MCF 10A (cell line): ENCODE measurements at regions not wholly inside any gene's neighbourhood (a gene's known extent, or its start where the extent isn't known, plus 50 kb on each side); places are given as distances from the start of the nearest gene placed in this dataset.

Experiments
- BruUV-seq: library from RNA; stranded (reverse); fragments of 400-500 nt; replicated peaks from 2 replicates; lab custom pipeline; 2021; lab: Mats Ljungman, UMichigan
- CTCF ChIA-PET: fragments of 300-600 bp; sonication (Branson Sonifier 250); formaldehyde crosslinking; extraction: SDS; loops from one replicate; lab custom pipeline; 2021; ENCODE audit warnings: antibody characterized with exemption, inconsistent platforms; lab: Yijun Ruan, JAX
- POLR2A ChIA-PET: fragments of 300-600, 350-650 bp; sonication (Branson Sonifier 250); formaldehyde crosslinking; extraction: SDS; loops from one replicate; lab custom pipeline; 2020; ENCODE audit warnings: antibody characterized with exemption, inconsistent platforms; lab: Yijun Ruan, JAX
- DNase-seq: peaks from one replicate; pipeline ENCODE4 v3.0.0-alpha.2; 2018; ENCODE audit not compliant: unreplicated experiment
- H3K27ac Mint-ChIP-seq: one replicate; pipeline ENCODE4 v1.8.0; 2022; ENCODE audit warnings: mild to moderate bottlenecking, low read depth, mixed read lengths; ENCODE audit not compliant: unreplicated experiment
- H3K27me3 Mint-ChIP-seq: one replicate; pipeline ENCODE4 v1.8.0; 2022; ENCODE audit warnings: mixed read lengths; ENCODE audit not compliant: insufficient read depth, unreplicated experiment
- H3K36me3 Mint-ChIP-seq: one replicate; pipeline ENCODE4 v1.8.0; 2022; ENCODE audit warnings: mild to moderate bottlenecking, moderate library complexity, mixed read lengths; ENCODE audit not compliant: insufficient read depth, unreplicated experiment
- H3K4me1 Mint-ChIP-seq: one replicate; pipeline ENCODE4 v1.8.0; 2022; ENCODE audit warnings: mixed read lengths; ENCODE audit not compliant: insufficient read depth, unreplicated experiment
- H3K4me3 Mint-ChIP-seq: one replicate; pipeline ENCODE4 v1.8.0; 2022; ENCODE audit warnings: mild to moderate bottlenecking, moderate library complexity, mixed read lengths; ENCODE audit not compliant: unreplicated experiment
- H3K9me3 Mint-ChIP-seq: one replicate; pipeline ENCODE4 v1.8.0; 2022; ENCODE audit warnings: mixed read lengths; ENCODE audit not compliant: unreplicated experiment
- intact Hi-C: fragments of 100-400 bp; cut with micrococcal nuclease; formaldehyde crosslinking; loops from 2 replicates; pipeline ENCODE4 v1.14.1; 2022
- TF ChIP-seq, protein P1 (sequence below): fragments of 200-600 bp; IDR thresholded peaks from one replicate; pipeline ENCODE4 v1.8.0; 2022; ENCODE audit warnings: antibody characterized with exemption, mild to moderate bottlenecking; ENCODE audit not compliant: unreplicated experiment

- no TSS peak for BruUV-seq
- Mint-ChIP-seq H3K36me3 (no peaks in the 10 kb centered on the region), H3K4me3 (no peak overlapping the region), H3K27ac (no peak overlapping the region), H3K4me1 (no peaks in the 10 kb centered on the region), H3K9me3 (peaks cover 51% of the 10 kb centered on the region), H3K27me3 (no peaks in the 10 kb centered on the region)
- TF ChIP-seq, protein P1, sequence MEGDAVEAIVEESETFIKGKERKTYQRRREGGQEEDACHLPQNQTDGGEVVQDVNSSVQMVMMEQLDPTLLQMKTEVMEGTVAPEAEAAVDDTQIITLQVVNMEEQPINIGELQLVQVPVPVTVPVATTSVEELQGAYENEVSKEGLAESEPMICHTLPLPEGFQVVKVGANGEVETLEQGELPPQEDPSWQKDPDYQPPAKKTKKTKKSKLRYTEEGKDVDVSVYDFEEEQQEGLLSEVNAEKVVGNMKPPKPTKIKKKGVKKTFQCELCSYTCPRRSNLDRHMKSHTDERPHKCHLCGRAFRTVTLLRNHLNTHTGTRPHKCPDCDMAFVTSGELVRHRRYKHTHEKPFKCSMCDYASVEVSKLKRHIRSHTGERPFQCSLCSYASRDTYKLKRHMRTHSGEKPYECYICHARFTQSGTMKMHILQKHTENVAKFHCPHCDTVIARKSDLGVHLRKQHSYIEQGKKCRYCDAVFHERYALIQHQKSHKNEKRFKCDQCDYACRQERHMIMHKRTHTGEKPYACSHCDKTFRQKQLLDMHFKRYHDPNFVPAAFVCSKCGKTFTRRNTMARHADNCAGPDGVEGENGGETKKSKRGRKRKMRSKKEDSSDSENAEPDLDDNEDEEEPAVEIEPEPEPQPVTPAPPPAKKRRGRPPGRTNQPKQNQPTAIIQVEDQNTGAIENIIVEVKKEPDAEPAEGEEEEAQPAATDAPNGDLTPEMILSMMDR = no peak
- intact Hi-C loops = no loop called here
- POLR2A ChIA-PET = no interaction called here
- DNase-seq = no peak
- CTCF ChIA-PET = no interaction called here
These were observed 117.1 kb downstream of the KCNA5 start for GRCh38 chr12:5160827-5161226.

DNA sequence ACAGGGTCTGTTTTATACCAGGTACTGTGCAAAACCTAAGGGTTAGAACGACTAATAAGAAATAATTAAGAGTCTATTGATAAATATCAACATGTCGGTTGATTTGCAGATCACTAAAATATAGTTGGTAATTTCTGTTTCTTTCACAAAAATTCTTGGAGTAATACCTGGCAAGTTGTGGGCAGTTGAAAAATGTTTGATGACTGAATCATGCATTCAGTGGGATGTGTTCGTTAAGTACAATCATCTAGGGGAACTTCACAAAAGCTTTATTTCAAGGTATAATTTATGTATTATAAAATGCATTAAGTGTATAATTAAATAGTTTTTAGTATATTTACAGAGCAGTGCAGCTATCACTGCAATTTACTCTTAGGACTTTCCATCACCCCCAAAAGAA lies 120.0 kb downstream of the KCNA5 start:
- no peak overlapping the region for H3K27ac Mint-ChIP-seq
- ChIA-PET POLR2A (no interaction called here), CTCF (interaction anchor here (0.6 kb wide), 1 partner anchor 401 kb away, joined by 3 read pairs; no protein-coding TSS in a partner anchor)
- no TSS peak for BruUV-seq
- peaks cover 60% of the 10 kb centered on the region for H3K9me3 Mint-ChIP-seq
- intact Hi-C loops = no loop called here
- no peaks in the 10 kb centered on the region for H3K4me1 Mint-ChIP-seq
- DNase-seq = no peak
- no peaks in the 10 kb centered on the region for H3K36me3 Mint-ChIP-seq
- TF ChIP-seq, protein P1 = no peak
- no peak overlapping the region for H3K4me3 Mint-ChIP-seq
- no peaks in the 10 kb centered on the region for H3K27me3 Mint-ChIP-seq

GRCh38 chr12:5165296-5165970 lies 121.8 kb downstream of the KCNA5 start:
- no peak overlapping the region for H3K4me3 Mint-ChIP-seq
- no peaks in the 10 kb centered on the region for H3K4me1 Mint-ChIP-seq
- peaks cover 54% of the 10 kb centered on the region for H3K9me3 Mint-ChIP-seq
- ChIA-PET POLR2A (no interaction called here), CTCF (interaction anchor here (0.6 kb wide), 1 partner anchor 24 kb away, joined by 3 read pairs; no protein-coding TSS in a partner anchor)
- no peak overlapping the region for H3K27ac Mint-ChIP-seq
- BruUV-seq = no TSS peak
- H3K27me3 Mint-ChIP-seq = no peaks in the 10 kb centered on the region
- no peaks in the 10 kb centered on the region for H3K36me3 Mint-ChIP-seq
- TF ChIP-seq, protein P1 = no peak
- intact Hi-C loops = no loop called here
- no peak for DNase-seq

DNA sequence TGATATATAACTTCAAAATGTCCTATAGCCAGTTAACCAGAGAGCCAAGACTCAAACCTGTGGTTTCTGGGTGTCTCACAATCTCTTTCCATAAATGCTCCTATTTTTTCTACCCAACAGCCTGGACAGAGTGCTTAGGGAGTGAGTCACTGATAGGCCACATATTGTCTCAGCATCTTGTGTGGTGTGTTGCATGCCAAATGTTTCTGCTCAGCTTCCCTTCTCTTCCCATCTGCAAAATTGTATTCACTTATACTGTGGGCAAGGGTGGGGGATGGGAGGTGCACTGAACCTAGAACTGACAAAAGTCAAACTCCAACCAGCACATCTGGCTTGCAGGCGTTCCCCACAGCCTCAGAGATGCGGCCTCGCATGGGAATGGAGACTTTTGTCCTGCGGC lies 123.3 kb downstream of the KCNA5 start:
- H3K4me1 Mint-ChIP-seq = no peaks in the 10 kb centered on the region
- H3K27me3 Mint-ChIP-seq = no peaks in the 10 kb centered on the region
- no peaks in the 10 kb centered on the region for H3K36me3 Mint-ChIP-seq
- H3K27ac Mint-ChIP-seq = no peak overlapping the region
- ChIA-PET CTCF (interaction anchor here (0.5 kb wide), 1 partner anchor 269 kb away, joined by 5 read pairs; no protein-coding TSS in a partner anchor), POLR2A (no interaction called here)
- no peak overlapping the region for H3K4me3 Mint-ChIP-seq
- intact Hi-C loops = no loop called here
- DNase-seq = no peak
- BruUV-seq = no TSS peak
- H3K9me3 Mint-ChIP-seq = peaks cover 43% of the 10 kb centered on the region
- TF ChIP-seq, protein P1 = no peak
